HG02610 (cell line): ENCODE measurements at regions not wholly inside any gene's neighbourhood (a gene's known extent, or its start where the extent isn't known, plus 50 kb on each side); places are given as distances from the start of the nearest gene placed in this dataset.
"Not testable (repeated sequence)": the region's sequence is repeated elsewhere in the genome, so short reads cannot be mapped to it uniquely, and the experiment has no call there.

Experiments
- ATAC-seq: cut with Tn5 transposase; IDR thresholded peaks from one replicate; pipeline ENCODE4 v1.9.1; 2021; ENCODE audit warnings: mild to moderate bottlenecking, moderate library complexity; ENCODE audit not compliant: unreplicated experiment

DNA sequence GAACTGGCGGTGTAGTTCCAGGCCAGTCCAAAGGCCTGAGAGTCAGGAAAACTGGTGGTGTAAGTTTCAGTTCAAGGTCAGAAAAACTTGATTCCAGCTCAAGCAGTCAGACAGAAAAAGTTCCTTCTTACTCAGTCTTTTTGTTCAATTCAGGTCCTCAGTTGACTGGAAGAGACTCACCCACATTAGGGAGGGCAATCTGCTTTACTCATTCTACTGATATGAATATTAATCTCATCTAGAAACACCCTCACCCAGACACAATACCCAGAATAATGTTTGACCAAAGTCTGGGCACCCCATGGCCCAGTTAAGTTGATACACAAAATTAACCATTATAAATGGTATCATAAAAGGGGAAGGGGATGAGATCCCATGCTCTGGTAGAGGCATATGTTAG is 50.1 kb upstream of the LTA4H start:
- no peak for ATAC-seq

DNA sequence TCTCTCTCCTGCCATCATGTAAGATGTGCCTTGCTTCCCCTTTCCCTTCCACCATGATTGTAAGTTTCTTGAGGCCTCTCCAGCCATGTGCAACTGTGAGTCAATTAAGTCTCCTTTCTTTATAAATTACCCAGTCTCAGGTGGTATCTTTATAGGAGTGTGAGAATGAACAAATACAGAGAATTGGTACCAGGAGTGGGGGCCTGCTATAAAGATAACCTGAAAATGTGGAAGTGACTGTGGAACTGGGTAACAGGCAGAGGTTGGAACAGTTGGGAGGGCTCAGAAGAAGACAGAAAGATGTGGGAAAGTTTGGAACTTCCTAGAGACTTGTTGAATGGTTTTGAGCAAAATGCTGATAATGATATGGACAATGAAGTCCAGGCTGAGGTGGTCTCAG is 50.8 kb upstream of the LTA4H start:
- ATAC-seq, result not testable (repeated sequence)

DNA sequence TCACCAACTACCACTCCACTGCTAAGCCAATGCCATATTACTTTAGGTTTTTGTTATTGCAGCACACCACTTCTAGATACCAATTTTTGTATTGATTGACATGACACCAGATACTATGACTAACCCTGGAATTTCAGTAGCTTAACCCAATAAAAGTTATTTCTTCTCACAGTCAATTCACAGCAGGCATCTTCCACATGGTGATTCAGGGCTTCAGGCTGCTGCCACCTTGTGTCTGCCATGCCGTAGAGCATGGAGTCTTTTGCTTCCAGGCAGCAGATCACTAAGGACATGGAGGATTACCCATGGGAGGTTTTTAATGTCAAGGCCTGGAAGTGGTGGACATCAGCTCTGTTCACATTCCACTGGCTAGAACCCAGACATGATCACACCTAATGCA is 56.4 kb upstream of the LTA4H start:
- ATAC-seq, result no peak

DNA sequence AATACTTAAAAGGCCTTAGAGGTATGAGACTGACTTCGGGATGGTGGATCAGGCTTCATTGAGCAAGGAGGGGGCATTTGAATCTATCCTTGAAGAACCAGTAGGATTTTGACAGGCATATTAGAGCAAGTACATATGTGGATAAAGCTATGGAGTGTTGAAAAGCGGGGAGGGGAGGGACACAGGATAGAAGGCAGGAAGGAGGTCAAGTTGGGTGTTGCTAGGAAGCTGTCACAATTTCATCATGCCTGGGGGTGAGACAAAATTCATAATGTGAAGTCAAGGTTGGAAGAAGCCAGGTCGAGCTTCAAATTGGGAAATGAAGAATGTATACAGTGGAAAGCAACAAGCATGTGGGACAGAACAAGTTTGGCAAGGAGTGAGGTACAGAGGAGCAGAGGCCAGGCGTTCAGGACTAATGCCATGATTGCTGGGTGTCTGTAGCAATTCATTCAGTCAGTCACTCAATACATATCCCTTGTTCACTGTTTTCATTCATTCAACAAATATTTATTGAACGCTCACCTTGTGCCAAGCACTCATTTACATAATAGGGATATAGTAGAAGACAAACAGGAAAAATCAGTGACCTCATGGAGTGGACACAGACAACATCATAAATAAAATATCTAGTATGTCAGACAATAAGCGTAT is 58.3 kb upstream of the LTA4H start:
- ATAC-seq, result no peak

DNA sequence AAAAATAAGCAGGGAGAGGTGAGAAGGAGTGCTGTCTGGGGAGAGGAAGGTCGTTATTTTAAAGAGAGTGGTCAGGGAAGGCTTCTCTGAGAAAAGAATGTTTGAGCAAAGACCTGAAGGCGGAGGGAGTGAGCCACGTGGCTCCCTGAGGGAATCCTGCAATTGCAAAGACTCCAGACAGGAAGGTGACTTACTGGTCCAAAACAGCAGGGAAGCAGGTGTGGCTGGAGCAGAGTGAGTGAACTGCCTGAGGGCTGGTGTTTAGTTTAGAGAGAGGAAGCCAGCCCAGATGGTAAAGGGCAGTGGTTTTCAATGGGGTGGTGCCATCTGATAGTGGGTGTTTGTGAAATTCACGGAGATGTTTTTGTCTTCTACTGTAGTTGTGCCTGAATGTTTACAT is 58.8 kb upstream of the LTA4H start:
- no peak for ATAC-seq

DNA sequence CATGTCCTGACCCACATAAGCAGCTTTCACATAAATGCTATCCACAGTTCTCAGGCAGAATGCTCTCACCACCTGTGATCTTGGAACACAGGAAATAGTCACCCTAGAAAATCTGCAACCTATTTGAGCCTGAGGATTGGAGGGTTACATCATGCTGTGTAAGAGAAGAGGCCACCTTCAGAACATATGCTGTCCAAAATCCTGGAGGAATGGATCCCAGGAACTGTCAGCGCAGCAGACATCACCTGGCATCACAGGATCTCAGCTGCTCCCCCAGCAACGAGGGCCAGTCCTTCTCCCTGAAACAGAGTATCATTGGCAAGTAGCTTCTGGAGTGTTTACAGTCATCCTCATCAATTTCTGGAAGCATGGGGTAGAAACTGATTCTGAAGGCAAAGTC is 63.2 kb upstream of the LTA4H start:
- no peak for ATAC-seq

DNA sequence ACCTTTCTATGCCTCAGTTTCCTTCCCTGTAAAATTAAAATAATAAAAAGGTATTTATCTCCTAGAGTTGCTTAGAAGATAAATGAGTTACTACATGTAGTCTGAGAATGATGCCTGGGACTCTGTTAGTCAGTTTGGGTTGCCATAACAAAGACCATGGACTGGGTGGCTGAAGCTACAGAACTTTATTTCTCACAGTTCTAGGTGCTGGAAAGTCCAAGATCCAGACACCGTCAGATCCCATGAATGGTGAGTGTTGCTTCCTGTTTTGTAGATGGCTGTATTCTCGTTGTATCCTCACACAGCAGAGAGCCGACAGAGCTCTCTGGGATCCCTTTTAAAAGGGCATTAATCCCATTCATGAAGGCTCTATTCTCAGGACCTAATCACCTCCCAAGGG is 64.0 kb upstream of the LTA4H start:
- ATAC-seq, result no peak

DNA sequence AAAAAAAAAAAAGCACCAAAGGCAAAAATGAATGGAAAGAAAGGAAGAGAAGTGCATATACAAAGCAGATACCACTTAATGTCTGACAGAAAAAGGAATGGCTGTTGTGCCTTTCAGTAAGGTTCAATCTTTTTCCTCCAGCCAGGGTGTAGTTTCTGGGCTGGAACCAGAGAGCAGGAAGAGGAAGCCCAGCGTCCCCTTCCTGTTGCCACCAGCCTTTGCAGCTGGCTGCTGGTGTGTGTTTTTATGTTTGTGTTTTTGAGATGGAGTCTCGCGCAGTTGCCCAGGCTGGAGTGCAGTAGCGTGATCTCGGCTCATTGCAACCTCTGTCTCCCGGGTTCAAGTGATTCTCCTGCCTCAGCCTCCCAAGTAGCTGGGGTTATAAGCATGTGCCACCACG is 64.6 kb upstream of the LTA4H start:
- ATAC-seq, result no peak

DNA sequence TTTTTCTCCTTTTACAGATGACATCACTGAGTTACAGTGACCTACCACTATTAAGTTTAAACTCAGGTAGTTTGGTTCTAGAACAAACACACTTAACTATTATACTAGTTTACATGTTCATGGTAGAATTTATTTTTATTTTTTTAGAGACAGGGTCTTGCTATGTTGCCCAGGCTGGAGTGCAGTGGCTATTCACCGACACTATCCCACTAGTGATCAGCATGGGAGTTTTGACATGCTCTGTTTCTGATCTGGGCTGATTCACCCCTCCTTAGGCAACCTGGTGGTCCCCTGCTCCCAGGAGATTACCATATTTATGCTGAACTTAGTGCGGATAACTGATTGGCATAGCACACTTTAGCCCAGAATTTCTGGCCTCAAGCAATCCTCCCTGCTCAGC is 66.4 kb upstream of the LTA4H start:
- ATAC-seq, result no peak

DNA sequence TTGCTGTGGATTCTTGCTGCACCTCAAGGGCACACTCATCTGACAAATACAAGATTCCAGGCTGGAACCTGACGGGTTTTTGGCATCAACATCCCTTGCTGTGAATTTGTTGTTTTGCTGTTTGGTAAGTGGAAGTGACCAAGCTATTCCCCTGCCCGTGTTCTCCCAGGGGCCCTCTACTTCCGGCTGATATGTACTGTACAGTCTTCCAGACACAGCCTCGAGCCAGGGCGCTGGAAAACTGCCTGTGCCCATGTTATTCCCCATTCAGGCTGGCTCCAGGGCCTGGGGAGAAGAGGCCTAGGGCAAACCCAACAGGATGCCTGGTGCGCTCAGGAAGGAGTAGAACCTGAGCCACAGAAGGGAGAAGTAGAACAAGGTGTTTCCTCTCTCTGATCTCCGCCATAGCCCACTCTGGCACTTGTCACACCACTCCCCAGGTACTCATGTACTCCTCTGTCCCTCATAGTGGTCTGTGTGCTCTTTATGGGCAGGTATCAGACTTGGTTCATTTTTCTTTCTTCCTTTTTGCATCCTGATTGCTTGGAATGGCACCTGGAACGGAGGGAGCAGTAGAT is 67.8 kb upstream of the LTA4H start:
- ATAC-seq, result no peak

DNA sequence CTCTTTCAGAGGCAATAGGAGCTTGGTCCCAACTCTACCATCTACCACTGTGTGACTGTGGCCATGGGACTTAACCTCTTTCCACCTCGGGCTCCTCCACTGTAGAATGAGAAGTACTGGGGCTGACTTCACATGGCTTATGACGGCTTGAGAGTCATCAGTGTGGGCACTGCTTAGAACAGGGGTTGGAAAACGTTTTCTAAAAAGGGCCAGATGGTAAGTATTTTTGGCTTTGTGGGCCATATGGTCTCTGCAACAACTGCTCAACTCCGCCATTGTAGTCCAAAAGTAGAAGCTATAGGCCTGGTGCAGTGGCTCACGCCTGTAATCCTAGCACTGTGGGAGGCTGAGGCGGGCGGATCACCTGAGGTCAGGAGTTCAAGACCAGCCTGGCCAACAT is 69.2 kb upstream of the LTA4H start:
- ATAC-seq, result no peak

DNA sequence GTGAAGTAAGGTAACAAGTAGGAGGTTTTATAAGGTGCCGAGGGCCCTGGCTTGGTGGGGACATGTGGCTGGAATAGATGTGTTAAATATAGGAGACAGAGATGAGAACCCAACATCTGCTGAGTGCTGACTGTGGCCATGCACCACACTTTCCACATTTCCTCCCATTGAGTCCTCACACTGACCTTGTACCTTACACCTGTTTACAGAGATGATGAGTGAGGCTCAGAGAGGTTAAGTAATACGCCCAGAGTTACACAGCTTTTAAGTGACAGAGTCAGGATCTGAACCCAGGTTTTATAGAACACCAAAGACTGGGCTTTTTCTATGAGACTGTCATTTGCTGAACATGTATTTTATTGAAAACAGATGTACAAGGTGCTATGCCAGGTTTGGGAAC is 70.8 kb upstream of the LTA4H start:
- no peak for ATAC-seq

DNA sequence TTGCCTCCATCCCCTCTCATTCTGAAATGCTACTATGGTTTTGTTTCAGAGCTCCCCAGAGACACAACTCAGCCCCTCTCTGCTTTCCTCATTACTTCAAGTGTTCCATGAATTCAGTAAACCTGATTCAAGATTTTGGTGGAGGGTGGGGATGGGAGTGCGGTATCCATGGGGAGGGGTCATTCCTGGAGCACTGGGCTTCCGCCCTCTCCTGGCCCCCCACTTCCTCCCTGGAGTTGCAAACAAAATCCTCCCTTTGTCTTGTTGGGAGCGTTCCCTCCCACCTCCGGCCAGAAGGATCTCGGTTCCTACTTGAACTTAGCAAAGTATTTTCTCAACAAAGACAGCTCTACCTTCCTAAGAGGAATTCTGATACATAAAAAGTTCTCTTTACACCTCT is 71.8 kb upstream of the LTA4H start:
- ATAC-seq, result no peak

DNA sequence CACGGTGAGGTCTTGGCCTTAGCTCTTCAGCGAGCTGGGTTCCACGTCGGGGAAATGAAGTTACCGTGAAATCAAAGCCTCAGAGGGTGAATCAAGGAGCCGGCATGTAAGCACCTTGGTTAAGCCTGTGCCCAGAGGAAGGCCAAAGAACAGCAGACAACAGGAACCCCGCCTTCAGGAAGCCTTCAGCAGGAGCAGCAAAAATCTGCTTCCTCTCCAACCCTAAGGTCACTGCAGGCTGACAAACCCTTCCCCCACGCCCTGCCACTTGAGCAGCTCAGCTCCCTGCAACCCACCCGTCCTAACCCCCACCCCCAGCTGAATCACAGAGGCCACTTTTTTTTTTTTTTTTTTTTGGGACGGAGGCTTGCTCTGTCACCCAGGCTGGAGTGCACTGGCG is 72.9 kb upstream of the LTA4H start:
- no peak for ATAC-seq

DNA sequence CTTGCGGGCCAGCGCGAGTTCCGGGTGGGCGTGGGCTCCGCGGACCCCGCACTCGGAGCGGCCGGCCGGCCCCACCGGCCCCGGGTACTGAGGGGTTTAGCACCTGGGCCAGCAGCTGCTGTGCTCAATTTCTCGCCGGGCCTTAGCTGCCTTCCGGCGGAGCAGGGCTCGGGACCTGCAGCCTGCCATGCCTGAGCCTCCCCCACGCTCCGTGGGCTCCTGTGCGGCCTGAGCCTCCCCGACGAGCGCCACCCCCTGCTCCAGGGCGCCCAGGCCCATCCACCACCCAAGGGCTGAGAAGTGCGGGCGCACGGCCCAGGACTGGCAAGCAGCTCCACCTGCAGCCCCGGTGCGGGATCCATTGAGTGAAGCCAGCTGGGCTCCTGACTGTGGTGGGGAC is 73.6 kb upstream of the LTA4H start:
- not testable (repeated sequence) for ATAC-seq

DNA sequence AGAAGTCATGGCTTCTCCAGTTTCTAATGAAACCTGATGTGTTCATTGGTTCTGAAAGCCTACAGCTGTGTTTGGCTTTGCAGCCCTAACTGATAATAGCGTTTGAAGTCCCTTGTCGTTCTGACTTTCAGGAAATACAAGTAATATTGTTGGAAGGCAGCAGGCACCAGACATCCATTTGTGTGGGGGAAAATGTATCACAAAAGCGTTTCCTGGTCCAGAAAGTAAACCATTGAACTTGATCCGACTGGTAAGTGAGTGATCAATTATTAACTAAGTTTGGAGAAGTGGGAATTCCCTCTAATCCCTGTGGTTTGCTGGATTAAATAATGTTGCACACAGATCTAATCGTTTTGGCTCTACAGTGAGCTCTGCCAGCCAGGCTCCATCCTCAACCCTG is 77.3 kb upstream of the LTA4H start:
- no peak for ATAC-seq

DNA sequence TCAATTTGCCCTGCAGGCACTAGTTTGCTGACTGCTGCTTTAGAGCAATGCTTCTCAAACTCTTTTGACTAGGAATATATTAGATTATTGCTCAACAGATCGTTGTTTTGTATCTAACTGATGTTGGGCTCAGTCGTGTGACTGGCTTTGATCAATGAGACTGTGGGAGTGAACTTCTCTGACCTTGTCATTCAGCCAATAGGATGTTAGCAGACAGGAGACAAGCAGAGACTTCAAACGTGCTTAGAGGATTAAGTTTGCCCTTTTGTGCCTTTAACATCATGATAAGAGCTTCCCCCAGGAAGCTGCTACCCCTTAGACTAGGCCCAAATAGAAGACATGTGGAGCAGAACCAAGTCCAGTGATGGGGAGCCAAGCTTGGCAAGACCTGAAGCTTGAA is 76.7 kb upstream of the ELK3 start:
- no peak for ATAC-seq

DNA sequence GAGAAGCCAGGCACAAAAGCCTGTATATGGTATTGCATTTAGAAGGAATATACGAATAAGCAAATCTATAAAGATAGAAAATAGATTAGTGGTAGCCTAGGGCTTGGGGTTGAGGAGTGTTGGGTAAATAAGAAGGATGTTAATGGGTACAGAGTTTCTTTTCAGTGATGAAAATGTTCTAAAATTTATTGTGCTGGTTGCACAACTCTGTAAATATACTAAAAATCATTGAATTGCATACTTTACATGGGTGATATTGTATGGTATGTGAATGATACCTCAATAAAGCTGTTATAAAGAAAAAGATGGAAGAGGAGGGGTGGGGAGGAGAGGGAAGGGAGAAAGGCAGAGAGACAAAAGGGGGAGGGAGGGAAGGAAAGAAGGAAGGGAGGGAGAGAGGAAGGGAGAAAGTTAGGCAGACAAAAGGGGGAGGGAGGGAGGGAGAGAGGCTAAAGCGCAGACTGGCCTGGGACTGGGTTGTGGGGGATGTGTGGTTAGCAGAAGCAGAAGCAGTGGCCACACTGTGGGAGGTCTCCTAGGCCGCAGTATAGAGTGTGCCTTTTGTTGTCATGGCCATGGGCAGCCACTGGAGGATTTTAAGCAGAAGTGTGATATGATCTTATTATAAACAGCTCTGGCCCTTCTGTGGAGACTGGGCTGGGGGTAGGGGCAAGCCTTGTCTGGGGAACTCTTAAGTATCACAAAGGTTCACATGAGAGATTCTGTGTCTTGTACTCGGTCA is 73.6 kb upstream of the ELK3 start:
- ATAC-seq, result peak; percentile 76

DNA sequence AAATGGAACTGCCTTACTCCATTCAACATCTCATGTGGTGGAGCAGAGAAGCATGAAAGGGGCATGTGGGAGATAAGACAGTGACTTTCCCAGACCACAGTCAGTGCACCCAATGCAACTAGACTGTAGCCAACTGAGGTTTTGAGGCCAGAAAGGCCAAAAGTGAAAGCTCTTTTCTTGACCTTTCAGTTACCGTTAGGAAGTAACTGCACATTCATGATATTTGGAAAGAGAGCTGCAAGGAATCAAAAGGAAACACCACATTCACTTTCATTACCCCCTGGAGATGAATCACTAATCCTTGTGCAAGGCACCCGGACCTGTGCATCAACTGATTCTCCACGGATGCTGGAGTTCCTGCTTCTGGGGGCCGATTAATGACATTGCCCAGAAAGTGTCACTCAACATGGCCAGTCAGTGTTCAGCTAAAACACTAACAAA is 72.9 kb upstream of the ELK3 start:
- peak; percentile 77 for ATAC-seq

DNA sequence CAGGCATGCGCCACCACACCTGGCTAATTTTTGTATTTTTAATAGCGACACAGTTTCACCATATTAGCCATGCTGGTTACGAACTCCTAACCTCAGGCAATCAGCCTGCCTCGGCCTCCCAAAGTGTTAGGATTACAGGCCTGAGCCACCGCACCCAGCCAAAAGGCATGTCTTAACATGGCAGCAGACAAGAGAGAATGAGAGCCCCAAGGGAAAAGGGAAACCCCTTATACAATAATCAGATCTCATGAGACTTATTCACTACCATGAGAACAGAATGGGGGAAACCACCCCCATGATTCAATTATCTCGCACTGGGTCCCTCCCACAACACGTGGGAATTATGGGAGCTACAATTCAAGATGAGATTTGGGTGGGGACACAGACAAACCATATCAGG is 65.9 kb upstream of the ELK3 start:
- ATAC-seq, result not testable (repeated sequence)

DNA sequence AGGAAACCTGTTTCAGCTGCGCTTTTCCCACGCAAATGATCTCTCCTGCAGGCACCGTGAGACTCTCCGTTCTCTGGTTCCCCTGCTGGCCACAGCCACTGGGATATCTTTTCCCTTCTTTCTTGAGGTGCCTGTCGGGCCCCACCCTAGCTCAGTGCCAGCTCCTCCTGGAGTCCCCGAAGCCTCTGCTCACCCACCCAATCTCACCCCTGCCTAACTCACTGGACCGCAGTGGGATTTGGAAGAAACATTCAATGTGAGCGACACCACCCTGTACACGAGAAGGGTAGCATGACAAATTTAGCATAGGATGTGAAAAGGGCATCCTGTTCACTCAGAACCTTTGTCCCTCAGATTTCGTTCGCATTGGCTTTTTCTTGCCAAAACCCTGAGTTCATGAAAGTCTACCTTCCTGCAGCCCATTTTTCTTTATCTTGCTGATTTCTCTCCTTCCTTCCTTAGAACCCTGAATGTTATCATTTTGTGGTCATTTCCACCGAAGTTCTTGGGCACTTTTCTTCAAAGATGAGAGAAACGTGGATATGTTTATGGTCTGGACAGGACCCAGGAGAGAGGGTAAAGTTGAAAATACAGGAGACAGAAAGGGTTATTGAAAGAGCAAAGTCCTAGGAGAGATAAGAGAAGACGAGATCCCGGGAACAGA is 63.6 kb upstream of the ELK3 start:
- no peak for ATAC-seq

DNA sequence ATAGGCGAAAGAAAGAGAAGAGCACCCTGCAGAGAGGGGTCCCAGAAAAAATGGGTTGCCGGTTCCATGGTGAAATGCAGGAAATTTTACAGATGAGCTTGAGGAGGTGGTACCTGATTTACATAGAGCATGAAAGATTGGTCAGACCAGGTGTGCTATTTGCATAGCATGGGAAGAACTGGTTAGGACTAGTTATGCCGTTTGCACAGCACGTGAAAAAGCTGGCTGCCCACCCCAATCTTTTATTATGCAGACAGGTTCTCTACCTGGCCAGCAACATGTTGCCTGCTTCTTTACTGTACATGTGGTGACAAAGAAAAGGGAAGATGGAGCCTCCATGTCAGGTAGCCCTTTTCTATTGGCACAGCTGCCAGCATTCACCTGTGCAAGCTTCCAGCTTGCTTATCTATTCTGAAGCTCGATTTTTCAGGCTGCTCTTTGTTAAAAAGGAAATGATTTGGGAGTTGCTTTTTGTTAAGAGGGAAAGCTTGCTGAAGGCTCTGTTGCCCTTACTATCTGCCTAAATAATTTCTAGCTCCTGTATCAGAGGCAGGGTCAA is 62.9 kb upstream of the ELK3 start:
- no peak for ATAC-seq
